ENCODE measurements at regions not wholly inside any gene's neighbourhood (a gene's known extent, or its start where the extent isn't known, plus 50 kb on each side); places are given as distances from the start of the nearest gene placed in this dataset.

DNA sequence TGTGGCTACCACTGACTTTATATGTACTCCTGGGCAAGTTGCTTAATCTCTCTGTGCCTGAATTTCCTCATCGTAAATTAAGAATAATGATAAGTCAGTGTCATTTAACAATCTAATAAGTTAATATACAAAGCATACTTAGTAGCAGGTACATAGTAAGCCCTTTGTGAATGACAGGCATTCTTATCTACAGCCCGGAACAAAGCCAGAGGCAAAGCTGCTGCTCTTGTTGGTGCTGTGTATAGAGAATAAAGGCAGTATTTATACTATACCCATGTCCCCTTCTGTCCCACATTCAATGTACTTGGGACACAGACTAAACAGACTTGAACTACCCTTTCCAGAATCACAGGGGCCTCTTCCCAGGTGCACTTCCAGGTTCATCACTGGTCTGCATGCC, 229.7 kb upstream of the NCAM1 start:
- Histone ChIP-seq H3K9ac (no peak overlapping the region), H3K4me2 (no peak overlapping the region), H3K27ac (no peak overlapping the region), H3K36me3 (no peaks in the 10 kb centered on the region), H3K9me3 (no peaks in the 10 kb centered on the region), H3K4me3 (no peak overlapping the region), H4K20me1 (no peaks in the 10 kb centered on the region), H3K27me3 (no peaks in the 10 kb centered on the region), H3K4me1 (no peaks in the 10 kb centered on the region)
- TF ChIP-seq Cebpa-rat (IDR thresholded peaks at IDR 0.05), result no peak

- no peaks in the 10 kb centered on the region for H3K4me1 ChIP-seq
- no peak overlapping the region for H3K27ac ChIP-seq
- TF ChIP-seq Cebpa-rat (IDR thresholded peaks at IDR 0.05), result no peak
- no peak overlapping the region for H3K4me3 ChIP-seq
- H3K9ac ChIP-seq, result no peak overlapping the region
- H4K20me1 ChIP-seq, result no peaks in the 10 kb centered on the region
- H3K27me3 ChIP-seq, result no peaks in the 10 kb centered on the region
- H3K4me2 ChIP-seq, result no peak overlapping the region
- H3K9me3 ChIP-seq, result no peaks in the 10 kb centered on the region
- H3K36me3 ChIP-seq, result no peaks in the 10 kb centered on the region
These were observed 229.2 kb upstream of the NCAM1 start for GRCh38 chr11:112732031-112732430.

GRCh38 chr11:112734207-112734606, 227.0 kb upstream of the NCAM1 start:
- no peaks in the 10 kb centered on the region for H3K9me3 ChIP-seq
- no peak overlapping the region for H3K4me3 ChIP-seq
- TF ChIP-seq Cebpa-rat (IDR thresholded peaks at IDR 0.05), result no peak

DNA sequence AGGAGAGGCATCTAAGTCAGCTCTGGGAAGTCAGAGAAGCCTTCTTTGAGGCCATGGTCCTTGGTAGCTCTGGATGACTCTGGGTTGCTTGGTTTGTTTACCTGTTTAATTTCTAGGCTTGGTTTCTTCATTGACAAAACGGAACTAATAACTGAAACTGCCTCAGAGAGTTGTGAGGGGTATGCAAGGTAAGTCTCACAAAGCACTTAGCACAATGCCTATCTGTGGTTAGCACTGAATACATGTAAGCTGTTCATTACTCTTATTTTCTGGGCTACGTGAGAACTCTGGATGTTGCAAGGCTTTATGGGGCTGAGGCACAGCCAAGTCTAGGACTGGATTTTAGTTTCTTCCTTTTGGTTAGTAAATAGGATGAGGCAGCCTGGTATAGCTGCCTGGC, 225.8 kb upstream of the NCAM1 start:
- Histone ChIP-seq H3K4me2 (no peak overlapping the region), H3K36me3 (no peaks in the 10 kb centered on the region), H3K27ac (no peak overlapping the region), H3K4me3 (no peak overlapping the region), H3K9ac (no peak overlapping the region), H4K20me1 (no peaks in the 10 kb centered on the region), H3K27me3 (no peaks in the 10 kb centered on the region), H3K4me1 (no peaks in the 10 kb centered on the region), H3K9me3 (no peaks in the 10 kb centered on the region)
- TF ChIP-seq Cebpa-rat (IDR thresholded peaks at IDR 0.05), result no peak

More at GRCh38 chr11:112734207-112734606, 227.0 kb upstream of the NCAM1 start:
- Histone ChIP-seq H3K9ac (no peak overlapping the region), H3K36me3 (no peaks in the 10 kb centered on the region), H3K27ac (no peak overlapping the region), H3K27me3 (no peaks in the 10 kb centered on the region), H3K4me2 (no peak overlapping the region), H4K20me1 (no peaks in the 10 kb centered on the region), H3K4me1 (no peaks in the 10 kb centered on the region)

DNA sequence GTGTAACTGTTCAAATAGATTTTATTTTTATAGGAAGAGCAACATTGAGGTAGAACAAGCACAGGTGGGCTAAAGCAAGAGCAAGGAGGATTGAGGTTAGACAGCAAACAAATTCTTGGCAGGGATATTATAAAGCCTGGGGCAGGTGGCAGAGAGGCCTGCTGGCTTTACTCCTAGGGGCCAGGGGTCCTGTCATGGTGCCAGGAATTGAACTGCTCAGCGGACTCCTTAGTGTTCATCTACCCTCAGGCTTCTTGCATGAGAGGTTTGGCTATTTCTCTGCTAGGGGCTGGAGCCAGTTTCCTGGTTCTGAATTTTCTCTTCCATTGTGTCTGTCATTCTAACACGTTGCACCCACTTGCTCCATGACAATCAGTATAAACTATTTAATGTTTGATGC, 217.2 kb upstream of the NCAM1 start:
- no peak overlapping the region for H3K27ac ChIP-seq
- H3K9ac ChIP-seq, result no peak overlapping the region
- no peaks in the 10 kb centered on the region for H3K36me3 ChIP-seq
- no peak overlapping the region for H3K4me3 ChIP-seq
- peaks cover 18% of the 10 kb centered on the region for H3K4me1 ChIP-seq
- H3K27me3 ChIP-seq, result no peaks in the 10 kb centered on the region
- no peaks in the 10 kb centered on the region for H4K20me1 ChIP-seq
- TF ChIP-seq Cebpa-rat (IDR thresholded peaks at IDR 0.05), result no peak
- H3K4me2 ChIP-seq, result no peak overlapping the region
- no peaks in the 10 kb centered on the region for H3K9me3 ChIP-seq

- Histone ChIP-seq H3K27me3 (no peaks in the 10 kb centered on the region), H3K4me2 (peak overlapping the region; percentile 66), H3K27ac (peak overlapping the region; percentile 74), H3K9ac (peak overlapping the region; percentile 68), H3K4me3 (peak overlapping the region; percentile 63), H3K4me1 (peaks cover 18% of the 10 kb centered on the region), H4K20me1 (no peaks in the 10 kb centered on the region), H3K9me3 (no peaks in the 10 kb centered on the region), H3K36me3 (no peaks in the 10 kb centered on the region)
- TF ChIP-seq Cebpa-rat (IDR thresholded peaks at IDR 0.05), result no peak
These were observed 215.2 kb upstream of the NCAM1 start for GRCh38 chr11:112745973-112746372.

- no peaks in the 10 kb centered on the region for H3K27me3 ChIP-seq
- H4K20me1 ChIP-seq, result no peaks in the 10 kb centered on the region
- no peaks in the 10 kb centered on the region for H3K9me3 ChIP-seq
- H3K27ac ChIP-seq, result no peak overlapping the region
- no peak overlapping the region for H3K4me2 ChIP-seq
- no peak overlapping the region for H3K4me3 ChIP-seq
- H3K9ac ChIP-seq, result no peak overlapping the region
- H3K36me3 ChIP-seq, result no peaks in the 10 kb centered on the region
- H3K4me1 ChIP-seq, result peaks cover 18% of the 10 kb centered on the region
- no peak for TF ChIP-seq Cebpa-rat (IDR thresholded peaks at IDR 0.05)
These were observed 213.0 kb upstream of the NCAM1 start for GRCh38 chr11:112748252-112748651.

- Histone ChIP-seq H3K4me1 (peaks cover 18% of the 10 kb centered on the region), H3K27me3 (no peaks in the 10 kb centered on the region), H3K36me3 (no peaks in the 10 kb centered on the region), H3K9ac (no peak overlapping the region), H3K27ac (no peak overlapping the region), H4K20me1 (no peaks in the 10 kb centered on the region), H3K4me3 (no peak overlapping the region), H3K4me2 (no peak overlapping the region), H3K9me3 (no peaks in the 10 kb centered on the region)
- TF ChIP-seq Cebpa-rat (IDR thresholded peaks at IDR 0.05), result no peak
These were observed 212.3 kb upstream of the NCAM1 start for GRCh38 chr11:112748713-112749543.

- Histone ChIP-seq H3K36me3 (no peaks in the 10 kb centered on the region), H4K20me1 (no peaks in the 10 kb centered on the region)
These were observed 209.9 kb upstream of the NCAM1 start for GRCh38 chr11:112751329-112751728.

GRCh38 chr11:112751772-112752171, 209.4 kb upstream of the NCAM1 start:
- Histone ChIP-seq H3K9me3 (no peaks in the 10 kb centered on the region), H3K9ac (no peak overlapping the region), H3K4me2 (no peak overlapping the region), H3K4me3 (no peak overlapping the region), H3K27me3 (no peaks in the 10 kb centered on the region), H4K20me1 (no peaks in the 10 kb centered on the region), H3K27ac (no peak overlapping the region), H3K4me1 (peaks cover 2% of the 10 kb centered on the region; the same call in 1 of the 2 replicates), H3K36me3 (no peaks in the 10 kb centered on the region)
- TF ChIP-seq Cebpa-rat (IDR thresholded peaks at IDR 0.05), result no peak

More at GRCh38 chr11:112751329-112751728, 209.9 kb upstream of the NCAM1 start:
- no peak for TF ChIP-seq Cebpa-rat (IDR thresholded peaks at IDR 0.05)
- peaks cover 6% of the 10 kb centered on the region; the same call in 1 of the 2 replicates for H3K4me1 ChIP-seq
- no peak overlapping the region for H3K4me2 ChIP-seq
- no peaks in the 10 kb centered on the region for H3K27me3 ChIP-seq
- no peak overlapping the region for H3K27ac ChIP-seq
- no peaks in the 10 kb centered on the region for H3K9me3 ChIP-seq
- no peak overlapping the region for H3K9ac ChIP-seq
- no peak overlapping the region for H3K4me3 ChIP-seq

All from BLaER1 (cell line).